ENCODE measurements at regions not wholly inside any gene's neighbourhood (a gene's known extent, or its start where the extent isn't known, plus 50 kb on each side); places are given as distances from the start of the nearest gene placed in this dataset.
"Not testable (repeated sequence)": the region's sequence is repeated elsewhere in the genome, so short reads cannot be mapped to it uniquely, and the experiment has no call there.

DNA sequence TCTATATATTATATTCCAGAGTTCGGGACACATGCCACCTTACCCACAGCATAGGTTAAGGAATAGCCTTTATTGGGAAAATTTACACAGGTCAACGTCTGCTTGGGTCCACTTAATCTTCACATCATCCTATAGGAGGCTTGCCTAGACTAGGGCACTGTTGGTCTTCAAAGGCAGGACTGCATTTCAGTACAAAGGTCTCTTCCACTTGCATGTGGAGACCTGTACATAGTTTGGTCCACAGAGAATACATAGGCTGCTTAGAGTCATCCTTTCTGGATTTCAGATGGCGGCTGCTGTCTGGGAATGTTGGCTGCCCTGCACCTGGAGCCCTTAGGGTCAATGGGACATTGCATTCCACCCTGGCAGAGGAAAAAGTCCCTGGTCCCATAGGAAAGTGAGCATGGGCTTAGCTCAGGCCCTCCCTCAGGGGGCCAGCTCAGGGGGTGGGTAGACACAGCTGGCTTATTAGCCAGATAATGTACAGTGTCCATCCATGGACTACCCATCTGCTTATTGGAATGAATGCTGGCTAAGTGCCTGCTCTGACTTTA is 75.3 kb upstream of the TGFBR2 start:
- DNase-seq = no peak

- no peak for DNase-seq
Measured at GRCh38 chr3:30535525-30535924, 70.9 kb upstream of the TGFBR2 start.

GRCh38 chr3:30538791-30539190 is 67.6 kb upstream of the TGFBR2 start:
- DNase-seq = no peak

- DNase-seq = no peak
Measured at GRCh38 chr3:30539206-30539605, 67.2 kb upstream of the TGFBR2 start.

- DNase-seq = no peak
Measured at GRCh38 chr3:30539772-30540171, 66.6 kb upstream of the TGFBR2 start.

DNA sequence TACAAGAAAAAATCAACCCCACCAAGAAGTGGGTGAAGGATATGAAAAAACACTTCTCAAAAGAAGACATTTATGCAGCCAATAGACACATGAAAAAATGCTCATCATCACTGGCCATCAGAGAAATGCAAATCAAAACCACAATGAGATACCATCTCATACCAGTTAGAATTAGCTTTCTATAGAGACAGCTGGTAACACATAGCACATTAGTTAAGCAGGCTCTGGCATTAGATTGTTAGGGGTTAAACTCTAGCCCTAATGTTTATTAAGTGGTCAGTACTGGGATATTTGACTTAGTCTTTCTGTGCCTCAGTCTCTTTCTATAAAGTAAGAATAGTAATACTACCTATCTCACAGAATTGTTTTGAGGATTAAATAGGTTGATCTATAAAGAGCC is 65.2 kb upstream of the TGFBR2 start:
- DNase-seq = not testable (repeated sequence)

DNA sequence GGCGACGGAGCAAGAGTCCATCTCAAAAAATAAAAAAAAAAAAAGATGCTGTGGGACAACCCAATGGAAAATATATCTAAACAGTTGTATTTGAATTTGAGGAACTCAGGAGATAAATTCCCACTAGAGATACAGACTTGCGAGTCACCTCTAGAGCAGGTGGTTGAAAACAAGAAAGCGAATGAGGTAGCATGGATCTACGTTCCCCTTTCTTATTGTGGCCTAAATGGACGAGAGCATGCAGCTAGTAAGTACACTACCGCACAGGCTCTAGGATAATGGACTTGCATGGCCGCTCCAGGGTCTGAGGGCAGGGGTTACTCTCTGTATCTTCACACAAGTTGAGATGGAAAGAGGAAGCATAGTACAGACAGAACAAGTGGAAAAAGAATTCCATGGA is 63.5 kb upstream of the TGFBR2 start:
- no peak for DNase-seq

- DNase-seq = no peak
Measured at GRCh38 chr3:30544812-30545211, 61.6 kb upstream of the TGFBR2 start.

GRCh38 chr3:30546934-30547333 is 59.5 kb upstream of the TGFBR2 start:
- no peak for DNase-seq

DNA sequence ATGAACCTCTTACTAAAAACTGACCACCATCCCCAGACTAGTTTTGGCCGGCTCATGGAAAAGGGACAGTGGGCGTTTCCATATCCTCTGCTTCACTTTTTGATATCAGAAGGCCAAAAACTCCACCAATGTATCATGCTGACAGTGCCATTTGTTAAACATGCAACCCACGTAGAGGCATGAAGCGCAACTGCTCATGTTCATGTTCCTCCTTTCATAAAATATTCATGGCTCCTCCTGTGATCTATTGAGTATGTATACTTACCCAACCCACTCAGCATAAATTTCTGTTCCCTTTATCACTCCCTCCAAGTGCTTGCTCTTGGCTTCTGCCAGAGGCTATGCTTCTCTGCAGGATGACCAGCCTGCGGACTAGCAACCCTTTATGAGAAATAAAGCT is 58.7 kb upstream of the TGFBR2 start:
- DNase-seq = no peak

DNA sequence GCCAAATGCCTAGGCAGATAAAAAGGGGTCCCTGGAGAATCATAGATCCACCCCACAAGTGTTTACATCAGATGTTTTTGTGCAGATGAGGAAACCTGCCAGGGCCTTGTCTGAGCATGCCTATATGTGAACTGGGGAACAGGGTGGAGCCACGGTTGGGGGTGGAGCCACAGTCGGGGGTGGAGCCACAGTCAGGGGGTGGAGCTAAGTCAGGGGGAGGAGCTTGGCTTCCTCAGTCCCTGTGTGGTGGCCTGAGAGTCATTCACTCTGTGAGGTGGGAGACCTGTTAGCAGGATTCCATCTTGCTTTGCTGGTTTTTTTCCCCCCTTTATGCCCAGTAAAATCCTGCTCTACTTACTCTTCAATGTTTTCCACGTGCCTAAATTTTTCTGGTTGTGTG is 57.8 kb upstream of the TGFBR2 start:
- peak; percentile 5 for DNase-seq

DNA sequence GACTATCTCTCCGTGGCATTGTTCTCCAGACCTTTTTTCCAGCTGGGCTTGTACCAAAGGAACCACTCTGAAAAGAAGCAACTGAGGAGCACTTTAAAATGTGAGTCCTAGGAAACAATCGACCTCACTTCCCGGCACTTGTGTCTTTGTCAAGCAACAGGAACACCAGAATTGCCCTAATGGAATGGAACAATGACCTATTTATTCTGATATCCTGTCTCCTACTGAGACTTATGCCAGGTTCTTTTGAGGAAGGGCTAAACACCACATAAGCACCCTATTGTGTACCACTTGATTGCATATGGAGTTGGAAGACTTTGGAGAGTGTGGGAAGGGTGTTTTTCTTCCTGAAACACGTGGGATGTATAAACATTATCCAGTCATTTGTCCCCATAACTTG is 56.8 kb upstream of the TGFBR2 start:
- DNase-seq = no peak

GRCh38 chr3:30550246-30550645 is 56.2 kb upstream of the TGFBR2 start:
- DNase-seq = no peak

GRCh38 chr3:30551266-30551665 is 55.1 kb upstream of the TGFBR2 start:
- DNase-seq = no peak

- DNase-seq = no peak
Measured at GRCh38 chr3:30551927-30552326, 54.5 kb upstream of the TGFBR2 start.

DNA sequence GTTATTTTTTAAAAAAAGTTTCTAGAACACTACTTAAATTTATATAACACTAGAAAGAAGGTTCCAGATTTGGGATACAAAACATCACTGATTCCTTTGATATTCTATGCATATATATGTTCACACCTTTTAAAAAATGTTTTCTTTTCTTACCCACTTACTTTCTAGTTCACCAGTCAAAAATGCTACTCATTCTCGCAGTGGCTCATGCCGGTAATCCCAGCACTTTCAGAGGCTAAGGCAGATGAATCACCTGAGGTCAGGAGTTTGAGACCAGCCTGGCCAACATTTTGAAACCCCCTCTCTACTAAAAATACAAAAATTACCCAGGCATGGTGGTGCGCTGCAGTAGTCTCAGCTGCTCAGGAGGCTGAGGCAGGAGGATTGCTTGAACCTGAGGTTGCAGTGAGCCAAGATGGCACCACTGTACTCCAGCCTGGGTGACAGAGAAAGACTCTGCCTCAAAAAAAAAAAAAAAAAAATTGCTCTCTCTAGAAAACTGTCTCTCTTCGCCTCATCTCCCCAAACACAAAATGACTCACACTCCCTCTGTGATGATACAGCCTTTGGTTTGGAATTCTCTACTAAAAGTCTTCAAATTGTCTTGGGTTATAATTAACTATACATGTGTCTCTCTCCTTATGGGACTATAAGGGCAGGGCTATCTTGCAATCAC is 52.6 kb upstream of the TGFBR2 start:
- DNase-seq = no peak

DNA sequence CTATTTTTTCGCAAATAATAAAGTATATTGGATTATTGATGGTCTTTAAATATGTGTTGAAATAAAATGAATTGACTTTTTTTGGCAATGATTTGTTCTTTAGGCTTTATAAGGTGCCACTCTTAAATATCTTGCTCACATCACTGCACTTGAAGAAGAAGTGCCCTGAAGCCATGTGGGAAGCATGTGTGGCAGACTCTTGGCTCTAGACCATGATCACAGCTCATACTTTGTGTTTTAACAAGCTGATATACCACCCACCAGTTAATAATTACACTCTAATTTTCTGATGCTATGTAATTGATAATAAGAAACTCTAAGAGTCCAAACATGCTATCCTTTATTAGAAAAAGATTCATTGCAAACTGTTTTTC is 52.1 kb upstream of the TGFBR2 start:
- DNase-seq = no peak

- no peak for DNase-seq
Measured at GRCh38 chr3:30555968-30556367, 50.4 kb upstream of the TGFBR2 start.
